SK-N-SH (cell line): ENCODE measurements at regions not wholly inside any gene's neighbourhood (a gene's known extent, or its start where the extent isn't known, plus 50 kb on each side); places are given as distances from the start of the nearest gene placed in this dataset.

Experiments
- CTCF ChIA-PET: fragments of 300-600, 350-600 bp; formaldehyde crosslinking; extraction: SDS; loops from one replicate; lab custom pipeline; 2021; lab: Yijun Ruan, JAX
- POLR2A ChIA-PET: fragments of 350-600 bp; sonication (Branson Sonifier 250); formaldehyde crosslinking; extraction: SDS; loops from one replicate; lab custom pipeline; 2020; ENCODE audit warnings: antibody characterized with exemption, inconsistent platforms; lab: Yijun Ruan, JAX
- DNase-seq: peaks from one replicate; pipeline ENCODE4 v3.0.0; 2012
- H2AFZ ChIP-seq: fragments of 200-600 bp; sonication (generic); 2 replicates; pipeline ENCODE4 v1.8.1; 2016; ENCODE audit warnings: antibody characterized with exemption, mild to moderate bottlenecking, low read depth
- H3F3A ChIP-seq: fragments of 200-600 bp; sonication (generic); replicated peaks from 2 replicates; pipeline ENCODE3; 2016; ENCODE audit warnings: antibody characterized with exemption, mild to moderate bottlenecking; ENCODE audit not compliant: insufficient read depth
- H3K27ac ChIP-seq, 2 experiments: fragments of 200-500 bp in 1 of 2; fragments of 200-600 bp in 1 of 2; sonication (Bioruptor generic) in 1 of 2; sonication (generic), shearing (Covaris generic) in 1 of 2; 2 replicates each; pipeline versions ENCODE4 v1.5.1 to v1.6.1; 2014 to 2016; ENCODE audit warnings: low read depth in 2 of 2, inconsistent platforms in 1 of 2, low read length in 1 of 2, mild to moderate bottlenecking in 1 of 2, mixed read lengths in 1 of 2
- H3K27me3 ChIP-seq: fragments of 200-600 bp; sonication (generic), shearing (Covaris generic); 2 replicates; pipeline ENCODE4 v1.6.1; 2016; ENCODE audit warnings: mixed run types; ENCODE audit not compliant: insufficient read depth
- H3K36me3 ChIP-seq, 2 experiments: fragments of 200-500 bp in 1 of 2; fragments of 200-600 bp in 1 of 2; sonication (Bioruptor generic) in 1 of 2; sonication (generic) in 1 of 2; replicated peaks in 1 of 2; 2 replicates each; pipeline versions ENCODE3 to v1.5.1; 2014 to 2016; ENCODE audit warnings: low read length in 1 of 2, mild to moderate bottlenecking in 1 of 2; ENCODE audit not compliant: insufficient read depth in 2 of 2, control insufficient read depth in 1 of 2
- H3K4me1 ChIP-seq, 2 experiments: fragments of 200-500 bp in 1 of 2; fragments of 200-600 bp in 1 of 2; sonication (Bioruptor generic) in 1 of 2; sonication (generic), shearing (Covaris generic) in 1 of 2; 2 replicates each; pipeline versions ENCODE4 v1.5.1 to v1.6.1; 2014 to 2016; ENCODE audit warnings: low read depth in 1 of 2, low read length in 1 of 2, mixed run types in 1 of 2; ENCODE audit not compliant: insufficient read depth in 2 of 2, control insufficient read depth in 1 of 2
- H3K4me2 ChIP-seq: fragments of 200-600 bp; sonication (generic), shearing (Covaris generic); 2 replicates; pipeline ENCODE4 v1.6.1; 2017; ENCODE audit warnings: mixed run types
- H3K4me3 ChIP-seq, 2 experiments: fragments of 200-500 bp in 1 of 2; fragments of 200-600 bp in 1 of 2; sonication (Bioruptor generic) in 1 of 2; sonication (generic), shearing (Covaris generic) in 1 of 2; 2 replicates each; pipeline versions ENCODE4 v1.5.1 to v1.8.1; 2014 to 2016; ENCODE audit warnings: low read depth in 2 of 2, inconsistent platforms in 1 of 2, low read length in 1 of 2, mild to moderate bottlenecking in 1 of 2, mixed read lengths in 1 of 2, moderate library complexity in 1 of 2
- H3K79me2 ChIP-seq: fragments of 200-600 bp; sonication (generic); 2 replicates; pipeline ENCODE4 v1.8.1; 2017; ENCODE audit warnings: mild to moderate bottlenecking; ENCODE audit not compliant: insufficient read depth
- H3K9ac ChIP-seq: fragments of 200-600 bp; sonication (generic); 2 replicates; pipeline ENCODE4 v1.6.1; 2017; ENCODE audit warnings: mixed run types
- H3K9me2 ChIP-seq: fragments of 200-600 bp; sonication (generic); 2 replicates; pipeline ENCODE4 v1.6.1; 2017; ENCODE audit warnings: mixed run types
- H3K9me3 ChIP-seq: fragments of 200-600 bp; sonication (generic); 2 replicates; pipeline ENCODE4 v1.6.1; 2017; ENCODE audit warnings: mixed run types, mild to moderate bottlenecking, moderate library complexity
- H4K20me1 ChIP-seq: fragments of 200-600 bp; sonication (generic); 2 replicates; pipeline ENCODE4 v1.6.1; 2017; ENCODE audit warnings: mild to moderate bottlenecking, mixed run types; ENCODE audit not compliant: insufficient read depth
- EP300 ChIP-seq, 2 experiments: IDR thresholded peaks; 2 replicates each; pipeline versions ENCODE4 v1.4.0 to v1.6.1; 2012; ENCODE audit warnings: borderline replicate concordance in 1 of 2, low read depth in 1 of 2, low read length in 1 of 2
- FOXJ3 ChIP-seq: sonication (generic); formaldehyde crosslinking; IDR thresholded peaks from 2 replicates; pipeline ENCODE4 v1.5.1; 2020; ENCODE audit warnings: mild to moderate bottlenecking, missing genetic modification reagents
- JUND ChIP-seq: IDR thresholded peaks from 2 replicates; pipeline ENCODE4 v1.4.0; 2012
- MAX ChIP-seq: IDR thresholded peaks from 2 replicates; pipeline ENCODE4 v1.4.0; 2012; ENCODE audit warnings: low read depth
- MEF2A ChIP-seq: IDR thresholded peaks from 2 replicates; pipeline ENCODE4 v1.4.0; 2012; ENCODE audit warnings: low read depth, borderline replicate concordance
- NFIC ChIP-seq: IDR thresholded peaks from 2 replicates; pipeline ENCODE4 v1.4.0; 2012; ENCODE audit warnings: borderline replicate concordance
- NRF1 ChIP-seq: IDR thresholded peaks from 2 replicates; pipeline ENCODE4 v1.6.1; 2012; ENCODE audit warnings: low read depth, mild to moderate bottlenecking, low read length
- RAD21 ChIP-seq: IDR thresholded peaks from 2 replicates; pipeline ENCODE4 v1.6.1; 2012; ENCODE audit warnings: mild to moderate bottlenecking, low read length
- REST ChIP-seq: IDR thresholded peaks from 2 replicates; pipeline ENCODE4 v1.6.1; 2012; ENCODE audit warnings: mild to moderate bottlenecking, low read depth, low read length, moderate library complexity
- RXRA ChIP-seq: IDR thresholded peaks from 2 replicates; pipeline ENCODE4 v1.4.0; 2012; ENCODE audit warnings: low read depth, mild to moderate bottlenecking, borderline replicate concordance
- SMC3 ChIP-seq: IDR thresholded peaks from 2 replicates; pipeline ENCODE4 v1.6.1; 2012; ENCODE audit warnings: low read depth, low read length, improper control_type of control experiment
- TCF12 ChIP-seq: IDR thresholded peaks from 2 replicates; pipeline ENCODE4 v1.4.0; 2012
- TEAD4 ChIP-seq: IDR thresholded peaks from 2 replicates; pipeline ENCODE4 v1.4.0; 2012; ENCODE audit warnings: mild to moderate bottlenecking, borderline replicate concordance; ENCODE audit not compliant: insufficient read depth
- USF2 ChIP-seq: fragments of 150-350 bp; IDR thresholded peaks from 2 replicates; pipeline ENCODE4 v1.6.1; 2017; ENCODE audit warnings: antibody characterized with exemption, low read length, low read depth, borderline replicate concordance
- ZBTB33 ChIP-seq: IDR thresholded peaks from 2 replicates; pipeline ENCODE4 v1.4.0; 2012; ENCODE audit warnings: low read depth, borderline replicate concordance
- WGBS: methylation state at CpG from one replicate; pipeline ENCODE4 v1.1.6; 2017; ENCODE audit warnings: low lambda C conversion rate; 5-methylcytosine and 5-hydroxymethylcytosine counted together

GRCh38 chr10:131810036-131810804 is 90.6 kb upstream of the PPP2R2D start (continued):
- no peak for TF ChIP-seq TCF12

- no peaks in the 10 kb centered on the region for H3K9me3 ChIP-seq
- no peaks in the 10 kb centered on the region for H4K20me1 ChIP-seq
- no peak overlapping the region for H3K9ac ChIP-seq
- H3K79me2 ChIP-seq, result no peaks in the 10 kb centered on the region
- CTCF ChIA-PET, result no interaction called here
- no peaks in the 10 kb centered on the region for H3K36me3 ChIP-seq
- POLR2A ChIA-PET, result no interaction called here
- H3F3A ChIP-seq, result no peaks in the 10 kb centered on the region
- WGBS, result 30% methylated on average over 13 of the region's 25 CpGs
- DNase-seq, result no peak
- H3K27ac ChIP-seq, result no peak overlapping the region
- no peak for TF ChIP-seq MAX
- H3K9me2 ChIP-seq, result no peaks in the 10 kb centered on the region
- no peak overlapping the region for H2AFZ ChIP-seq
- H3K27me3 ChIP-seq, result no peaks in the 10 kb centered on the region
- no peak overlapping the region for H3K4me3 ChIP-seq
- no peaks in the 10 kb centered on the region for H3K4me1 ChIP-seq
- H3K4me2 ChIP-seq, result no peak overlapping the region
Observed at GRCh38 chr10:131810805-131811629, 89.8 kb upstream of the PPP2R2D start.

GRCh38 chr10:131811630-131812403 is 89.0 kb upstream of the PPP2R2D start:
- Histone ChIP-seq H3K9ac (no peak overlapping the region), H3K4me2 (no peak overlapping the region), H3K36me3 (no peaks in the 10 kb centered on the region), H3K27me3 (no peaks in the 10 kb centered on the region), H4K20me1 (no peaks in the 10 kb centered on the region), H3K27ac (no peak overlapping the region), H3K9me2 (no peaks in the 10 kb centered on the region), H3K9me3 (no peaks in the 10 kb centered on the region), H3F3A (no peaks in the 10 kb centered on the region), H3K79me2 (no peaks in the 10 kb centered on the region), H2AFZ (no peak overlapping the region), H3K4me3 (no peak overlapping the region), H3K4me1 (no peaks in the 10 kb centered on the region)
- 52% methylated on average over 21 of the region's 23 CpGs for WGBS
- no peak for TF ChIP-seq REST
- TF ChIP-seq RAD21, result no peak
- TF ChIP-seq NRF1, result no peak
- no peak for TF ChIP-seq USF2
- TF ChIP-seq MEF2A, result no peak
- TF ChIP-seq JUND, result no peak
- TF ChIP-seq SMC3, result no peak
- TF ChIP-seq FOXJ3 (CRISPR knock-in tag), result no peak
- no peak for TF ChIP-seq ZBTB33
- TF ChIP-seq RXRA, result no peak
- no peak for TF ChIP-seq TEAD4
- no peak for TF ChIP-seq EP300 (IDR thresholded peaks at IDR 0.05; ENCODE audit: borderline replicate concordance in 1 of 2, low read depth in 1 of 2, low read length in 1 of 2)
- no peak for TF ChIP-seq MAX
- TF ChIP-seq NFIC, result no peak
- ChIA-PET CTCF (no interaction called here), POLR2A (interaction anchor here (0.6 kb wide), 1 partner anchor 452 kb away, joined by 3 read pairs; no protein-coding TSS in a partner anchor)
- DNase-seq, result no peak
